NCI-H446 (cell line): ENCODE measurements at regions not wholly inside any gene's neighbourhood (a gene's known extent, or its start where the extent isn't known, plus 50 kb on each side); places are given as distances from the start of the nearest gene placed in this dataset.
"Not testable (repeated sequence)": the region's sequence is repeated elsewhere in the genome, so short reads cannot be mapped to it uniquely, and the experiment has no call there.

Experiments used
- DNase-seq, 2 experiments: peaks; one replicate each; lab custom pipeline; 2025; lab: John Stamatoyannopoulos, UW

DNA sequence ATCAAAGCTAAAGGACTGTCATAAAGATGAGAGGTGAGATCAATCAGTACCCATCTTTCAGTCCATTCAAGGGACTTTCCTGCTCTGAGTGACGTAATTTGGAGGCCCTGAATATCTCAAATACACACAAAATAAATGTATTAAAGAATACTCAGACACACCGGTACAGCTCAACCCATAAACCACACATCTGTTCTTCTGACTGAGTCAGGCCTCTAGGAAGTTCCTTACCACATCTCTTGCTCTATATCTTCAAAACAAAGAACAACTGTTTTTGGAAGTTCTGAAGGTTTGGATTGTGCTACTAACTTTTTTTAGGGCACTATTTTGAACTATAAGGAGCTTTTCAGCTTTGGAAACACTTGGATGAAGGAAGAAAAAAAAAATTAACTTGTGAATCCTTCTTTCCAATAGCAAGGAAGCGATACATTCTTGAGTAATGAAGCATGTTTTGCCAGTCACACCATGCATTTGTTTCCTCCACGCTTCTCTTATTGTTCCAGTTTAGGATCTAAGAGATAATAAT is 866.5 kb upstream of the VRK2 start:
- DNase-seq: no peak

DNA sequence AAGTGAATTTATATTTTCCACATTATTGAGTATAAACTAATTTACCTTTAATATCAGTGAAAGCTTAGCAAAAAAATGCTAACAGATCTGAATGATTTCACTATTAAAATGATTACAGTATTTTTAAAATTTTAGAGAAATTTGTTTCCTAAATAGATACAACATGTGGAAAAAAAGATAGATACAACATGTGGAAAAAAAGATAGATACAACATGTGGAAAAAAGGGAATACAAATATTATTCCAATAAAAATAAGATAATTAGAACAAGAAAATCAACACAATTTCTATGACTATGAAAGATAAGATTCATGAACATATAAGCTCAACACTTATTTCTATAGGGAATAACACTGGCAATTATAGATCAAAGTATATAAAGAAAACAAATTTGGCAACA is 865.9 kb upstream of the VRK2 start:
- DNase-seq: no peak

DNA sequence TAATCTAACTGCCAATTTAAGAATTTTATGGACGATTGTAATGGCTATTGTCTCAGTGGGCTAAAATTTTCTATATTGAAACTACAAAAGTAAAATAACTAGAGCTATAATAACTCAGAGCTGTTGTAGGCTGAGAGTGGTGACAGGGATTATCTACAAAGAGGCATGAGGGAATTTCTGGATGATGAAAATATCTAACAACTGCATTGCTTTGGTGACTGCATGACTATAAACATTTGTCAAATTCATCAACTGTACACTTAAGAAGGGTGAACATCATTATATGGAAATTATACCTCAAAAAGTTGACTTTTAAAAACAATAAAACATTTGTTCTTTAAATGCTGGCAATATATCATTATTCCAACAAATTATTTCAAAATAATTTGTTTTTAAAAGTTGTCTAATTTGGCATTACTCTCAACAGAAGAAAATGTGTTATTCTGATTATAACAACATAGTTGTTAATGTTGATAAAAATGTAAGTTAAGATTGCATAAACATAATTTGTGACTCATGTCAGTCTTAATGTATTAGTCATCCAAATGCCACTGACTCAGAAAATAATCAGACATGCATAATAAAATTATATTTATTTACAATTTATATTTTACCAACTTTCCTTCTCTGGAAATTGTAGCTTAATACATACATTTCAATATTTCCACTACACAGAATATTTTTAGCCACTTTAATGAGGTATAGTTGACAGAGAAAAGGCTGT is 865.1 kb upstream of the VRK2 start:
- DNase-seq: no peak

DNA sequence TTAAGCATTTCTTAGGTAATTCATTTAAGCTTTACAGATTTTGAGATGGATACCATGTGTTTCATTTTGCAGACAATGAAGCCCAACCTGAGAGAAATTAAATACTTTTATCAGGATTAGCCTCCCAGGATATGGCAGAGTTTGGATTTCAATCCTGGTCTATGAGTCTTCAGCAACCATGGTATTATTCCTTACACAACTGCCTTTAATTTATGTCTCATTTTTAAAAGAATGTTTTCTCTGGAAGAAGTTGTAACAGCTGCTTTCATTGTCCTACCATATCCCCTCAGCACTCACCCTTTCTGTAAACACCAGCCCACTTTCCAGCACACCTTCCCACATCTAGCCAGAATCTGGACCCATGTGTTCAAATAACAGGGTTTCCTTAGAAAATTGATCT is 863.7 kb upstream of the VRK2 start:
- no peak for DNase-seq

DNA sequence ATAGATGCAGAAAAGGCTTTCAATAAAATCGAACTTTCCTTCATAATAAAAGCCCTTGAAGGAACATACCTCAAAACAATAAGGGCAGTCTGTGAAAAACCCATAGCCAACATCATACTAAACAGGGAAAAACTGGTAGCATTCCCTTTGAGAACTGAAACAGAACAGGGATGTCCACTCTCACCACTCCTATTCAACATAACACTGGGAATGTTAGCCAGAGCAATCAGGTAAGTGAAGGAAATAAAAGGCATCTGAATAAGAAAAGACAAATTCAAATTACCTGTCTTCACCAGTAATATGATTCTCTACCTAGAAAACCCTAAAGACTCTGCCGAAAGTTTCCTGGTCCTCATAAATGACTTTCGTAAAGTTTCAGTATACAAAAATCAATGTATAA is 861.0 kb upstream of the VRK2 start:
- DNase-seq: no peak

DNA sequence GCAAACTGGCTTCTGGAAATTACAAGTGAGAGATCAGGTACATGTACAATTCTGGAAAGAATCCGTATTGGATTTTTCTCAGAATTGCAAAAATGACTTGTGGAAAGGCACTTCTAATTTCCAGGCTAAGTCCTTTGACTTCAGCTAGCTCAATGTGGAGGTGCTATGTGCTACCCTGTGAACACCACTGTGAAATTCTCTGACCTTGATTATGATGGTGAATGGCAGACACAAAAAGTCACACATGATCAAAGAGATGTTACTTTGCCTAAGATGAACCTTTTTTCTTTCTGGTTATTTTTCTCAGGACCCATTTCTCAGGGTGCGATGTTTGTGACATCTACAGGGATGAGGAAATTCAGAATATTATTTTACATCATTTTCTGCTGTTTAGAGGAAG is 856.6 kb upstream of the VRK2 start:
- no peak for DNase-seq

DNA sequence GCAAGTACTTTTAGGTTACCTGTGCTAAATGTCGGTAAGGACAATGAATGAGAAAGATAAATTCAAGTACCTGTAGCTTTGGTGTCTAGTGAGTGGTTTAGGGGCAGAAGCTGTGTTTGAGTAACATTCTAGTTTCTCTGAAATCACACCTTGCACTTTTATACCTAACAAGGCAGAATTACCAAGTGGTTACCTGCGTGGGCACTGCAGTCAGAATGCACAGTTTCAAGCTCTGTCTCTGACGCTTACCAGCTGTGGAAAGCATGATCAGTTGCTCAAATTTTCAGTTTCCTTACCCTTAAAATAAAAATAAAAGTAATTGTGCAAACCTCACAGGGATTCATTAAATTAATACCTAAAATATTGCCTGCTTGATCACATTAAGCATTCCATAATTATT is 846.9 kb upstream of the VRK2 start:
- DNase-seq: no peak

DNA sequence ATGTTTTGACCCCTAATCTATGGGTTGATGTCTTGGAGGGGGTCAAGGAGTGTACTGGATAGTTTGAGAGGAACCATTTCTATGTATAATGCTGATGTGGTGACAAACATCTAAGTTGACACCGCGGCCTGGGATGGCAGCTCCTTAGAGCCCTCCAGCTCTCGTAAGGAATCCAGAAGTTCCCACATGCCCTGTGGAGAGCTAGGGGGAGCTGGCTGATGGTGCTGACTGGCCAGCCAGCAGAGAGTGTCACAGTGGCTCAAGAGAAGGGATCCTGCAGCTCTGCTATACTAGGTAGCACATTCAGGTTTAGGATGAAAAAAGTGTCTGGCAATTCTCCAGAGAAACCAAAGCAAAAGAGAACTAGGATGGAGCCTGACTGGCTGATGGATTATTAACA is 842.2 kb upstream of the VRK2 start:
- DNase-seq: no peak

DNA sequence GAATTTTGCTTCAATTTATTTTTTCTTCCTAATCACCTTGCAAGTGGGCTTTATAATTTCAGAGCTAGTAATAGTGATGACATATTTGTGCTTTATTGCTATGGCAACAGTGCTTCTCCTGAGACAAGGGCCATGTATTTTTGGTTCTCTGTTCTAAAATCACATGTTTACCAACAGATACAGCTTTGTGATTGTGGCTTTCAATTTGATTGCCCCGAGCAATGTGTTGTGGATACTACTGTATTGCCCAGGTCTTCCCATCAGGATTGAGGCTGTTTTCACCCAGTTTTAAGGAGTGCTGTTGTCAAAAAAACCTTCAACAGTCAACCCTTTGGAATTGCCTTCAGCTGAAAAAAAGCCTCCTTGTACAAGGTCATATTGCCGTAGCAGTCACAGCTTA is 841.4 kb upstream of the VRK2 start:
- DNase-seq: no peak

DNA sequence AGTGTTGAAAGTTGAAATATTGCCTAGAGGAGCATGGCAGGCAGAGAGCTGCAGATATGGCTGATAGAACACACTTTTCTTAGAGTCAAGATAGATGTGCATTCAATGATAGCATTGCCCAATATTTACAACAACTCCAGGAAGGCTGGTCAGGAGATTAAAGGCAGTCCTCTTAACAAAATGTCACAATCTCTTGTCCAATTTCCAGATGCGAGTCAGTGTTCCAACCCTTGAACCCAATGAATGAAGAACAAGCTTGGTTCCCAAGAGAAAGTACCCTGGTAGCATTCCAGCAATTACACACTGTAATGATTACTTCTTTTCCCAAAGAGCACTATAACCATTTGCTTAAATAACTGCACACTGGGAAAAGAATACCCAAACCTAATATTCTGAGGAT is 839.4 kb upstream of the VRK2 start:
- DNase-seq: no peak

DNA sequence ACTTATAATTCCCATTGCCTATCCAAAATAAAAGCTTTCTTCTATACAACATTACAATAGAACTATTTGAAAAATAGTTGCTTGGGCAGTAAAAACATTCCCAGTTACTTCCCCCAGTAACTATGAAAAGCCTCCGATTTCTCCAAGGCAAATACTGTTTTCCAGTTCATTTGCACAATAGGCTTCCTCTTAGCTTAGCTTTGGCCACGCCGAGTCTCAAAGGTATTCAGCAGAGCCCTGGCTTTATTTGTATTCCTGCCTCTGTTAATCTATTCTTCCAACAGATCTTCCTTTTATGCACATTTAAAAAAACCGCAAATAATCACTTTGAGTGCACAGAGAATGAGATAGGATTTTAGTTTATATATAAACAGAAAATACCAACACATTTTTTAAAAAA is 836.8 kb upstream of the VRK2 start:
- no peak for DNase-seq

DNA sequence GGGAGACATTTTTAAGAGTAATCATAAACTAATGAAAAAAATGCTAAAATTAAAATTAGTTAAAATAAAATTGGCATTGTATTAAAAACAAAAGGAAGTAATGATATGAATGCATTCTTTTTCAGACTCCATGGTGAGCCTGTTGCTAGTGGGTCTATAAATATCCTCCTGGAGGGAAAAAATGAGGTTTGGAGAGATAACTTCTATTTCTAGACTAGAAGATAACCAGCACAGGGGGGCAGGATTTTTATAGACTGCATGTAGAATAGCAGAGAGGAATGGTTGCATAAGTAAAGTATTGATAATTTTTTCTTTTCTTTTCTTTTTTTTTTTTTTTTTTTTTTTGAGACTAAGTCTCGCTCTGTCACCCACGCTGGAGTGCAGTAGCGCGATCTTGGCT is 835.8 kb upstream of the VRK2 start:
- DNase-seq: no peak

DNA sequence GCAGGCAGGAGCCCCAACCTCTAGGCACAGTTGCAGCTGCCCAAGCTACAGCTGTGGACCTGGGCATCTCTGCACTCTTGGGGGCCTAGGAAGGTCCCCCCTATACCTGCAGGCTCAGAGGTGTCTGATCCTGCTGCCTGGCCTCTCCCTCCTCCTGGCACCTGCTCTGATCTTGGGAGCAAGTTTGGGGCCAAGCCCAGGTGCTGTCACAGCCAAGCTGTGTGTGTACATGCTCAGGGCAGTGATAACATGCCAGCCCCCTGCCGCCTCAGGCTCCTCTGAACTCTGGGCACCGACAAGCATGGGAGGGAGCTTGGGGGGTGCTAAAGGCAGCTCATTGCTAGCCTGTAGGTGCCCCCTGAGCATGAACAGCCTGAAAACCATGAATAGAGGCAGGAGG is 829.6 kb upstream of the VRK2 start:
- DNase-seq: no peak

DNA sequence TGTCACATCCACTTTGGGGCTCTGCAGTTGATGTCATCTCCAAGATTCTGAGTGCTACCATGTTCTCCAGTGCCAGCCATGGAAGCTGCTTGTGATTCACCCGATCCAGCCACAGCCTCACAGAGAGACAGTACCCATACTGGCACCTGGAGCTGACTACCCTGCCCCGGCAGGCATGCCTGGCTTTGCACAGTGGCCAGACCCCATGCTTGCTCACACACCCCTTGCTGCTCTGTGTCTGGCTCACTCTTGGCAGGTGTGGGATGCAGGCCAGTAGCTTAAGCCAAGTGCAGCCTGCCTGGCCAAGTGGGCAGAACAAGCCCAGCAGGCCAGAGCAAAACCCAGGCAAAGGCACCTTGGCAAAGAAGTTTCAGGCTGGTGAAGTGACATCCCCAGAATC is 828.4 kb upstream of the VRK2 start:
- no peak for DNase-seq

DNA sequence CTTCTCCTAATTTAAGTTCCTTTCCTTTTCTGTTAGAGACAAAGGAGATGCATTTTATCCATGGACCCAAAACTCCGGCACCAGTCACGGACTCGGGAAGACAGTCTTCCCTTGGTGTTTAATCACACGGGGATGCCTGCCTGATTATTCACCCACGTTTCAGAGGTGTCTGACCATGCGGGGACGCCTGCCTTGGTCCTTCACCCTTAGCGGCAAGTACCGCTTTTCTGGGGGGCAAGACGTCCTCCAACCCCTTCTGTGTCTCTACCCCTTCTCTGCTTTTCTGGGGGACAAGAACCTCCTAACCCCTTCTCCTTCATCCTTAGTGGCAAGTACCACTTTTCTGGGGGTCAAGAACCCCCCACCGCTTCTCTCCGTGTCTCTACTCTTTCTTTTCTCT is 816.9 kb upstream of the VRK2 start:
- not testable (repeated sequence) for DNase-seq

DNA sequence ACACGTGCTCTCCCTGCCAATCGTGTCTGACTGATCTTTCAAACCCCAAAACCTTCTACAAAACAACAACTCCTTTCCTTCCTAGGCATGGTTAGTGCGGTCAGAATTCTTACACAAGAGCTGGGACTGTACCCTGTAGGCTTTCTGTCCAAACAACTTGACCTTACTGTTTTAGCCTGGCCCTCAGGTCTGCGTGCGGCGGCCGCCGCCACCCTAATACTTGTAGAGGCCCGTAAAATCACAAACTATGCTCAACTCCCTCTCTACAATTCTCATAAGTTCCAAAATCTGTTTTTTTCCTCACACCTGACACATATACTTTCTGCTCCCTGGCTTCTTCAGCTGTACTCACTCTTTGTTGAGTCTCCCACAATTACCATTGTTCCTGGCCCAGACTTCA is 814.3 kb upstream of the VRK2 start:
- DNase-seq: not testable (repeated sequence)

DNA sequence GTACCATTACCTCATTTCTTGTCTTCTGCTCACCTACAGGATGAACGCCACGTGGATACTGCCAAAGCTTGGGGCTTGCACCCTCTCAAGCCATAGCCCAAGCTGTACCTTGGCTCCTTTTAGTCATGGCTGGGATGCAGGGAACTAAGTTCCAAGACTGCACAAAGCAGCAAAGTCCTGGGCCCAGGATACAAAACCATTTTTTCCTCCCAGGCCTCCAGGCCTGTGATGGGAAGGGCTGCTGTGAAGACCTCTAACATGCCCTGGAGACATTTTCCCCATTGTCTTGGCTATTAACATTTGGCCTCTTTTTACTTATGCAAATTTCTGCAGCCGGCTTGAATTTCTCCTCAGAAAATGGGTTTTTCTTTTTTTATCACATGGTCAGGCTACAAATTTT is 795.1 kb upstream of the VRK2 start:
- DNase-seq: not testable (repeated sequence)

DNA sequence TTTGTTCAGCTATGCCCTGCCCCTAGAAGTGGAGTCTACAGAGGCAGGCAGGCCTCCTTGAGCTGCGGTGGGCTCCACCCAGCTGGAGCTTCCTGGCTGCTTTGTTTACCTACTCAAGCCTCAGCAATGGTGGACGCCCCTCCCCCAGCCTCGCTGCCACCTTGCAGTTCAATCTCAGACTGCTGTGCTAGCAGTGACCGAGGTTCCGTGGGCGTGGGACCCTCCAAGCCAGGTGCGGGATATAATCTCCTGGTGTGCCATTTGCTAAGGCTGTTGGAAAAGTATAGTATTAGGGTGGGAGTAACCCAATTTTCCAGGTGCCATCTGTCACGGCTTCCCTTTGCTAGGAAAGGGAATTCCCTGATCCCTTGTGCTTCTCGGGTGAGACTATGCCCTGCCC is 770.2 kb upstream of the VRK2 start:
- not testable (repeated sequence) for DNase-seq

DNA sequence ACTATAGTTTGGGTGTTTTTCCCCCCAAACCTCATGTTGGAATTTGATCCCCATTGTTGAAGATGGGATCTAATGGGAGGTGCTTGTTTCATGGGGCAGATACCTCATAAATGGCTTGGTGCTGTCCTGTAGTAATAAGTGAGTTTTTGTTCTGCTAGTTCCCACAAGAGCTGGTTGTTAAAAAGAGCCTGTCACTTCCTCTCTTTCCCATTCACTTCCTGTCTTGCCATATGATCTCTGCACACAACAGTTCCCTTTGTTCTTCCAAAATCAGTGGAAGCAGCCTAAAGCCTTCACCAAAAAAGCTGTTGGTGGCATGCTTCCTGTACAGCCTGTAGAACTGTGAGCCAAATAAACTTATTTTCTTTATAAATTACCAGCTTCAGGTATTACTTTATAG is 768.2 kb upstream of the VRK2 start:
- no peak for DNase-seq

DNA sequence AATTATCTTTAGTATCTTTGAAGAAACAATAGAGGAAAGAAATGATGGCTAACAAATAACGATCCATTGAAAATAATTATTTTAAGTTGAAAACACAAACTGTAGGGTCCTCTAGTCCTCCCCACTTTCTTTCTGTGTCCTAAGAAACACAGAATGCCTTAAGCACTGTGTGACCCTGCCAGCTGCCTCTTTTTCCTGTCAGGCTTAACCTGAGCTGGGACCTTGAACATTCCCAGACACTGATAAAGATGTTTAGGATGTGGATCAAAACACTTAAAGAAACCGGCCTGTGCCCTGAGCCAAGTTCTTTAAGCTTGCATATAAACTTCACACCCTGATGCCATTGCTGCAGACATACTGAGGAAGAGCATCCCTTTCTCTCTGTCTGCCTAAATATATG is 755.4 kb upstream of the VRK2 start:
- DNase-seq: no peak

DNA sequence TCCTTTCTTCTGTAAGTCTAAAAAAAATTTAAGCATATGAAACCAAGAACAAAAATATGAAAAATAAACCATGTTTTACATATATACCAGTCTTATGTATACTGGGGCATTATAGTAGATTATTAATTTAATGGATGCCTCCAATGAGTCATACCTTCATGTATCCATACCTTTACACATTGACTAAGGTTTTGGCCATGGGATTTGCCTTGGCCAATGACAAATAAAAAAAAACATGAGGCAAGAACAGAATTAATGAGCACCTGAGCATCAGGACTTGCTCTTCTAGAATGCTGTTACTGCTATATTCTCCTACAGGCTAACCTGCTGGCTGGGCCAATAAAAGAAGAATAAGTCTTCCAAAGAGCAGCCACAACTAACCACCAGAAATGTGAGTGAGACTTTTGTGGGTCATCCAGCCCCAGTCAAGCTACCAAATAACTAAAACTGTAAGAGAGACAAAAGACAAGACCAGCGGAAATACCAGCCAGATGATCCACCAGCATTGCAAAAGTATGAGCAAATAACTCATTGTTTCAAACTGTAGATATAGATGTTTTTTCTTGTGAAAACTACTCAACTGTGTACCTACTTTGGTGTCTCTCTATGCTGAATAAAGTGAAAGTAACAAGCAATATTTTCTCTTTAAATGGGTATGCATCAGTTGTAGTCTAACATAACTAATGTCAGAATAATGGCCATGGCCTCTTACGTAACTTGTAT is 749.6 kb upstream of the VRK2 start:
- DNase-seq: no peak

DNA sequence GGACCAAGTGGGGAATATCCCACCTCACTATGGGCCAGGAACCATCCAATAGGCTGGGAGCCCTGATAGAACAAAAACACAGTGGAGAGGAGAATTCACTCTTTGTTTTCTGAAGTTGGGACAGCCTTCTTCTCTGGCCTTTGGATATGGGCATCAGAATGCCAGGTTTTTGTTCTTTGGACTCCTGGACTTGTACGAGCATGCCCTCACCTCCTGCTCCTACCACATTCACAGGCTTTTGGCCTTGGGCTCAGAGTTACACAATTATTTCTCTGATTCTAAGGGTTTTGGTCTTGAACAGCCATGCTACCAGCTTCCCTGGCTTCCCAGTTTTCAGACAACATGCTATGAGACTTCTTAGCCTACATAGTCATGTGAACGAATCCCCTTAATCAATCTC is 732.9 kb upstream of the VRK2 start:
- no peak for DNase-seq

DNA sequence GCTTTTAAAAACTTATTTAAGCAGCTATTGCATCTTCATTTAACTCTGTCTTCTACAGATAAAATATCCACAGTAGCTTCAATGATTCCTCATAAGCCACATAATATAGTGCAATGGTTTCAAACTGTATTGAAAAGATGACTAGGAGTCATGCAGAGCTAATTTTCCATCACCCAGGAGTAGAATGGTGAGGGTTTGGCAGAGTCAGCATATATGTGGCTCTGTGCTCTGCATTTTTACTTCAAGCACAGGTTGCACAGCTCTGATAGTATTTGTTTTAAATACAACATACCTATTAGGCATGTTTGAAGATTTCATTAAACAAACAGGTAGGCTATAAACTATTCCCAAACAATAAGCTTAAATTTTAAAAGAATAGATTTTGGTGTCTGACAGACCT is 731.9 kb upstream of the VRK2 start:
- no peak for DNase-seq

DNA sequence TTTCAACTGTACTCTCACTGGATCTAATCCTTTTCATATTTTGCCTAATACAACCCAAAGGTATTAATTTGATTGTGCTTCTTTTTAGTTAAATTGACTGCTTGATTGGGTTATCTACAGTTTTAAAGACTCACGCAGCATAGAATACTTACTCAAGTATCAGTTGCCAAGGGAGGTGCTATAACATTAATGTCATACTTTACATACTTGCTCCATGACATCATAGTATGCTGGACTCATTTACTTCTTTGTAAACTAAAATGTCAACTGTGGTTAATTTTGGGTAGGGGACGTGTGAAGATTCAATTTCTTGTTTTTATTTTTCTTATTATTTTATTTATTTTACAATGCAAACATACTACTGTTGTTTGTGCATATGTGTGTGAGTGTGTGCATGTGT is 716.2 kb upstream of the VRK2 start:
- no peak for DNase-seq
